ENCODE measurements at regions not wholly inside any gene's neighbourhood (a gene's known extent, or its start where the extent isn't known, plus 50 kb on each side); places are given as distances from the start of the nearest gene placed in this dataset.

DNA sequence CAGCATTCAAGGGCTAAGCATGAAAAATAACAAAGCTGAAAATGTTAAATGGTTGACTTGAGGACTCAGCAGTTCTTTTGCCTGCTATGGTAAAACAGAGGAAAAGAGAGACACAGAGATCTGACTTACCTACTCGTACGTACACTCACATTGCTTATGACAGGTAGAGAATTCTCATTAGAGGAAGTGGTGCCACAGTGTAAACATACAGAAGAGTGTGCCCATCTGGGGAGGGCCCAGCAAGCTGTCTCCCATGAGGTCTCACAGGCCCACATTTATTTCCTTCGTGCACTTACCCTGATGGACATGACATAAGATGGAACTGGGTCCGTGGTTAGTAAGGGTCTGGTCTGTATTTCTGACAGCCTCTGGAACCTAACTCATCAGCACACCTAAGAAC lies 729.1 kb downstream of the BCL11A start:
- TF ChIP-seq, protein P1, sequence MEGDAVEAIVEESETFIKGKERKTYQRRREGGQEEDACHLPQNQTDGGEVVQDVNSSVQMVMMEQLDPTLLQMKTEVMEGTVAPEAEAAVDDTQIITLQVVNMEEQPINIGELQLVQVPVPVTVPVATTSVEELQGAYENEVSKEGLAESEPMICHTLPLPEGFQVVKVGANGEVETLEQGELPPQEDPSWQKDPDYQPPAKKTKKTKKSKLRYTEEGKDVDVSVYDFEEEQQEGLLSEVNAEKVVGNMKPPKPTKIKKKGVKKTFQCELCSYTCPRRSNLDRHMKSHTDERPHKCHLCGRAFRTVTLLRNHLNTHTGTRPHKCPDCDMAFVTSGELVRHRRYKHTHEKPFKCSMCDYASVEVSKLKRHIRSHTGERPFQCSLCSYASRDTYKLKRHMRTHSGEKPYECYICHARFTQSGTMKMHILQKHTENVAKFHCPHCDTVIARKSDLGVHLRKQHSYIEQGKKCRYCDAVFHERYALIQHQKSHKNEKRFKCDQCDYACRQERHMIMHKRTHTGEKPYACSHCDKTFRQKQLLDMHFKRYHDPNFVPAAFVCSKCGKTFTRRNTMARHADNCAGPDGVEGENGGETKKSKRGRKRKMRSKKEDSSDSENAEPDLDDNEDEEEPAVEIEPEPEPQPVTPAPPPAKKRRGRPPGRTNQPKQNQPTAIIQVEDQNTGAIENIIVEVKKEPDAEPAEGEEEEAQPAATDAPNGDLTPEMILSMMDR (IDR thresholded peaks at IDR 0.05; ENCODE audit: control extremely low read depth in 1 of 3, insufficient read depth in 1 of 3, low read depth in 1 of 3, low read length in 3 of 3) = no peak
- no peak for TF ChIP-seq CBX8 (IDR thresholded peaks at IDR 0.05; ENCODE audit: borderline replicate concordance, low read depth, low read length)
